ENCODE measurements at regions not wholly inside any gene's neighbourhood (a gene's known extent, or its start where the extent isn't known, plus 50 kb on each side); places are given as distances from the start of the nearest gene placed in this dataset.

GRCh38 chr6:156650896-156651390, 126.2 kb upstream of the ARID1B start:
- TF ChIP-seq, protein P1, sequence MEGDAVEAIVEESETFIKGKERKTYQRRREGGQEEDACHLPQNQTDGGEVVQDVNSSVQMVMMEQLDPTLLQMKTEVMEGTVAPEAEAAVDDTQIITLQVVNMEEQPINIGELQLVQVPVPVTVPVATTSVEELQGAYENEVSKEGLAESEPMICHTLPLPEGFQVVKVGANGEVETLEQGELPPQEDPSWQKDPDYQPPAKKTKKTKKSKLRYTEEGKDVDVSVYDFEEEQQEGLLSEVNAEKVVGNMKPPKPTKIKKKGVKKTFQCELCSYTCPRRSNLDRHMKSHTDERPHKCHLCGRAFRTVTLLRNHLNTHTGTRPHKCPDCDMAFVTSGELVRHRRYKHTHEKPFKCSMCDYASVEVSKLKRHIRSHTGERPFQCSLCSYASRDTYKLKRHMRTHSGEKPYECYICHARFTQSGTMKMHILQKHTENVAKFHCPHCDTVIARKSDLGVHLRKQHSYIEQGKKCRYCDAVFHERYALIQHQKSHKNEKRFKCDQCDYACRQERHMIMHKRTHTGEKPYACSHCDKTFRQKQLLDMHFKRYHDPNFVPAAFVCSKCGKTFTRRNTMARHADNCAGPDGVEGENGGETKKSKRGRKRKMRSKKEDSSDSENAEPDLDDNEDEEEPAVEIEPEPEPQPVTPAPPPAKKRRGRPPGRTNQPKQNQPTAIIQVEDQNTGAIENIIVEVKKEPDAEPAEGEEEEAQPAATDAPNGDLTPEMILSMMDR (IDR thresholded peaks at IDR 0.05; ENCODE audit: poor library complexity, severe bottlenecking): no peak
- TF ChIP-seq EZH2 (IDR thresholded peaks at IDR 0.05; ENCODE audit: borderline replicate concordance, insufficient read depth, low read length, poor library complexity, severe bottlenecking) (no peak), EP300 (conservative IDR thresholded peaks at IDR 0.05; ENCODE audit: poor library complexity, severe bottlenecking) (no peak), RAD21 (conservative IDR thresholded peaks at IDR 0.05) (no peak)

Data from neural cell (in vitro differentiated cells).